ENCODE measurements at regions not wholly inside any gene's neighbourhood (a gene's known extent, or its start where the extent isn't known, plus 50 kb on each side); places are given as distances from the start of the nearest gene placed in this dataset.

- no peak for TF ChIP-seq CTCF (IDR thresholded peaks at IDR 0.05; ENCODE audit: low read depth, low read length, poor library complexity, severe bottlenecking)
- no peak for TF ChIP-seq EZH2phosphoT487 (IDR thresholded peaks at IDR 0.05; ENCODE audit: borderline replicate concordance, low read length)
These were observed 342.9 kb downstream of the MAGEB5 start for GRCh38 chrX:26558719-26559386.
